ENCODE measurements at regions not wholly inside any gene's neighbourhood (a gene's known extent, or its start where the extent isn't known, plus 50 kb on each side); places are given as distances from the start of the nearest gene placed in this dataset.

DNA sequence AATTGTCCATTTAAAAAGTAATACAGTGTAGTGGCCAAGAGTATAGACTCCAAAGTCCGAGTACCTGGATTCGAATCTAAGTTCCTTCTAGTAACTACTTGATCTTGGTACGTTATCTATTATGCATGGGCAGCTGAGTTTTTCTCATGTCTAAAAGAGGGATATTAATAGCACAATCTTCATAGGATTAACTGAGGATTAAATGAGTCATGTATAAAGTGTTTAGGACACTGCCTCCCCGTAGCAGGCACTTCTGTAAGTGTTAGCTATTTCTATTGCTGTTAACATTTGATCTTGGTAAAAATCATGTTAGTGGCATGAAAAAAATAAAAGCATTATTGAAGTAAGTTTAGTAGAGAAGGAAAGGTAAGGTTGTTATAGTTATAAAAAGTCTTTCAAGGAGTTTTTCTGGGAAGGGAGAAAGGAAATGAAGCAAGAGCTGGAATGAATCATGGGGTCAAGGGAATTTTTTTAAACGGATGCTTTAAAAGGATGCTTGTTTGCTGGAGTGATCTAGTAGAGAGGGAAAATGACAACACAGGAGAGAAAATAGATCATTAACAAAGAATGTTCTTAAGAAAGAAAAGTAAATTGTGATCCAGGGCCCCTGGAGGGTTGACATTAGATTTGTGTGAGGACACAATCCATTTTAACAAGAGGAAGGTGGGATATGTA lies 502.2 kb upstream of the USP15 start:
- H3K9me3 ChIP-seq (ENCODE audit: control insufficient read depth, low read depth, low read length) = no peaks in the 10 kb centered on the region
- H3K27ac ChIP-seq (ENCODE audit: control insufficient read depth, insufficient read depth, low read length) = no peak overlapping the region
- H3K36me3 ChIP-seq (ENCODE audit: control insufficient read depth in 2 of 2, extremely low read depth in 1 of 2, insufficient read depth in 2 of 2, low read length in 2 of 2) = no peaks in the 10 kb centered on the region
- DNase-seq (ENCODE audit: low read depth, low spot score) (no peak), FAIRE-seq (no peak)
- H4K20me1 ChIP-seq (ENCODE audit: control insufficient read depth, extremely low read depth, insufficient read depth, low read length) = no peaks in the 10 kb centered on the region
- dilution Hi-C loops (cut with MboI; ENCODE audit: extremely low pct_ligation_motif_present, low sequenced_read_pairs) = no loop called here
- no peaks in the 10 kb centered on the region for H3K4me1 ChIP-seq (ENCODE audit: control insufficient read depth, extremely low read depth, insufficient read depth, low read length)
- H3K79me2 ChIP-seq (ENCODE audit: control insufficient read depth, insufficient read depth, low read length) = no peaks in the 10 kb centered on the region
- no peaks in the 10 kb centered on the region for H3K27me3 ChIP-seq (ENCODE audit: control insufficient read depth, extremely low read depth, insufficient read depth, low read length)
- TF ChIP-seq, protein P1, sequence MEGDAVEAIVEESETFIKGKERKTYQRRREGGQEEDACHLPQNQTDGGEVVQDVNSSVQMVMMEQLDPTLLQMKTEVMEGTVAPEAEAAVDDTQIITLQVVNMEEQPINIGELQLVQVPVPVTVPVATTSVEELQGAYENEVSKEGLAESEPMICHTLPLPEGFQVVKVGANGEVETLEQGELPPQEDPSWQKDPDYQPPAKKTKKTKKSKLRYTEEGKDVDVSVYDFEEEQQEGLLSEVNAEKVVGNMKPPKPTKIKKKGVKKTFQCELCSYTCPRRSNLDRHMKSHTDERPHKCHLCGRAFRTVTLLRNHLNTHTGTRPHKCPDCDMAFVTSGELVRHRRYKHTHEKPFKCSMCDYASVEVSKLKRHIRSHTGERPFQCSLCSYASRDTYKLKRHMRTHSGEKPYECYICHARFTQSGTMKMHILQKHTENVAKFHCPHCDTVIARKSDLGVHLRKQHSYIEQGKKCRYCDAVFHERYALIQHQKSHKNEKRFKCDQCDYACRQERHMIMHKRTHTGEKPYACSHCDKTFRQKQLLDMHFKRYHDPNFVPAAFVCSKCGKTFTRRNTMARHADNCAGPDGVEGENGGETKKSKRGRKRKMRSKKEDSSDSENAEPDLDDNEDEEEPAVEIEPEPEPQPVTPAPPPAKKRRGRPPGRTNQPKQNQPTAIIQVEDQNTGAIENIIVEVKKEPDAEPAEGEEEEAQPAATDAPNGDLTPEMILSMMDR (optimal IDR thresholded peaks at IDR 0.05 in 1 of 3, IDR thresholded peaks at IDR 0.05 in 1 of 3, conservative IDR thresholded peaks at IDR 0.05 in 1 of 3; ENCODE audit: extremely low read depth in 1 of 3, insufficient read depth in 2 of 3, low read length in 3 of 3) = no peak
- no peak for TF ChIP-seq EZH2 (IDR thresholded peaks at IDR 0.05; ENCODE audit: low read length)
- no peak overlapping the region for H3K4me3 ChIP-seq (ENCODE audit: control insufficient read depth in 2 of 3, extremely low read depth in 1 of 3, insufficient read depth in 2 of 3, low read depth in 1 of 3, low read length in 3 of 3)
- no peak overlapping the region for H3K4me2 ChIP-seq (ENCODE audit: control insufficient read depth, extremely low read depth, insufficient read depth, low read depth, low read length)
- H2AFZ ChIP-seq (ENCODE audit: control insufficient read depth, low read length) = no peak overlapping the region
- H3K9ac ChIP-seq (ENCODE audit: control insufficient read depth, extremely low read depth, insufficient read depth, low read length) = no peak overlapping the region
- no peaks in the 10 kb centered on the region for H3K9me1 ChIP-seq (ENCODE audit: control insufficient read depth, extremely low read depth, insufficient read depth, low read length)

DNA sequence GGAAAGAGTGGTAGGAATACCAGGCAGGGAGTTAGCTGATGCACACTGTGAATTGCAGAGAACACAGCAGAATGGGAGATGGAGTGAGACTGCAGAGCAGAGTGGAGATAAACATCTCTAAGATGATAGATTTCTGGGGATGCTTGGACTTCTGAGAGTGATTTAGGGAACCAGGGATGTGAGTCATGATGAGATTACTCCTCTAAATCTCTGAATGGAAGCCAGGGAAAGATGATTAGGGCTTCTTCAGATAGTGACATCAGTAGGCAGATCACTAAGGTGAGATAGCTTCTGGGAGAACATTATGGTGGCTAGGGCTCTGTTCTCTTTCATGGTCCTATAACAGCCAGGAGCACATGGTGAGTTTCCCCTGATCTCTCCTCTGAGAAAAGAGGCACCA lies 501.5 kb upstream of the USP15 start:
- H3K27ac ChIP-seq (ENCODE audit: control insufficient read depth, insufficient read depth, low read length) = no peak overlapping the region

More for the DNA sequence above, 501.5 kb upstream of the USP15 start:
- DNase-seq (ENCODE audit: low read depth, low spot score) (no peak), FAIRE-seq (no peak)
- Histone ChIP-seq H4K20me1 (ENCODE audit: control insufficient read depth, extremely low read depth, insufficient read depth, low read length) (no peaks in the 10 kb centered on the region), H3K4me2 (ENCODE audit: control insufficient read depth, extremely low read depth, insufficient read depth, low read depth, low read length) (no peak overlapping the region), H3K4me3 (ENCODE audit: control insufficient read depth in 2 of 3, extremely low read depth in 1 of 3, insufficient read depth in 2 of 3, low read depth in 1 of 3, low read length in 3 of 3) (no peak overlapping the region), H3K9me1 (ENCODE audit: control insufficient read depth, extremely low read depth, insufficient read depth, low read length) (no peaks in the 10 kb centered on the region), H3K9me3 (ENCODE audit: control insufficient read depth, low read depth, low read length) (no peaks in the 10 kb centered on the region), H3K79me2 (ENCODE audit: control insufficient read depth, insufficient read depth, low read length) (no peaks in the 10 kb centered on the region), H2AFZ (ENCODE audit: control insufficient read depth, low read length) (no peak overlapping the region), H3K4me1 (ENCODE audit: control insufficient read depth, extremely low read depth, insufficient read depth, low read length) (no peaks in the 10 kb centered on the region), H3K9ac (ENCODE audit: control insufficient read depth, extremely low read depth, insufficient read depth, low read length) (no peak overlapping the region), H3K36me3 (ENCODE audit: control insufficient read depth in 2 of 2, extremely low read depth in 1 of 2, insufficient read depth in 2 of 2, low read length in 2 of 2) (no peaks in the 10 kb centered on the region), H3K27me3 (ENCODE audit: control insufficient read depth, extremely low read depth, insufficient read depth, low read length) (no peaks in the 10 kb centered on the region)
- dilution Hi-C loops (cut with MboI; ENCODE audit: extremely low pct_ligation_motif_present, low sequenced_read_pairs) = no loop called here
- no peak for TF ChIP-seq EZH2 (IDR thresholded peaks at IDR 0.05; ENCODE audit: low read length)
- TF ChIP-seq, protein P1 (optimal IDR thresholded peaks at IDR 0.05 in 1 of 3, IDR thresholded peaks at IDR 0.05 in 1 of 3, conservative IDR thresholded peaks at IDR 0.05 in 1 of 3; ENCODE audit: extremely low read depth in 1 of 3, insufficient read depth in 2 of 3, low read length in 3 of 3) = no peak
